Astrocyte (in vitro differentiated cells and primary cell): ENCODE measurements at regions not wholly inside any gene's neighbourhood (a gene's known extent, or its start where the extent isn't known, plus 50 kb on each side); places are given as distances from the start of the nearest gene placed in this dataset.

Experiments used
- DNase-seq: peaks from one replicate; pipeline ENCODE4 v3.0.0-alpha.2; 2010; ENCODE audit warnings: low read depth
- FAIRE-seq: peaks from 2 replicates; lab custom pipeline; 2011; peaks lifted over from hg19 to GRCh38; lab: Jason Lieb, UNC
- H2AFZ ChIP-seq: 2 replicates; pipeline ENCODE4 v1.6.0; 2012; ENCODE audit warnings: low read depth, low read length, inconsistent platforms
- H3K27ac ChIP-seq: 2 replicates; pipeline ENCODE4 v1.5.1; 2011; ENCODE audit warnings: low read depth, low read length, inconsistent platforms
- H3K27me3 ChIP-seq: 2 replicates; pipeline ENCODE4 v1.6.0; 2011; ENCODE audit warnings: low read length, inconsistent platforms; ENCODE audit not compliant: insufficient read depth
- H3K36me3 ChIP-seq: 2 replicates; pipeline ENCODE4 v1.5.1; 2011; ENCODE audit warnings: low read length, inconsistent platforms; ENCODE audit not compliant: insufficient read depth
- H3K4me1 ChIP-seq: 2 replicates; pipeline ENCODE4 v1.5.1; 2011; ENCODE audit warnings: low read length, inconsistent platforms; ENCODE audit not compliant: insufficient read depth
- H3K4me2 ChIP-seq: 2 replicates; pipeline ENCODE4 v1.6.0; 2012; ENCODE audit warnings: low read length, inconsistent platforms
- H3K4me3 ChIP-seq: 2 replicates; pipeline ENCODE4 v1.5.1; 2011; ENCODE audit warnings: low read depth, mild to moderate bottlenecking, low read length, inconsistent platforms; ENCODE audit not compliant: insufficient read depth
- H3K79me2 ChIP-seq: 2 replicates; pipeline ENCODE4 v1.6.0; 2012; ENCODE audit warnings: mild to moderate bottlenecking, low read length, inconsistent platforms; ENCODE audit not compliant: insufficient read depth
- H3K9ac ChIP-seq: 2 replicates; pipeline ENCODE4 v1.6.0; 2012; ENCODE audit warnings: mild to moderate bottlenecking, low read length, inconsistent platforms
- H3K9me3 ChIP-seq: 2 replicates; pipeline ENCODE4 v1.5.1; 2012; ENCODE audit warnings: low read depth, mild to moderate bottlenecking, low read length, inconsistent platforms; ENCODE audit not compliant: insufficient read depth
- H4K20me1 ChIP-seq: 2 replicates; pipeline ENCODE4 v1.6.0; 2012; ENCODE audit warnings: low read length, inconsistent platforms; ENCODE audit not compliant: insufficient read depth
- H3K27ac Mint-ChIP-seq: one replicate; pipeline ENCODE4 v1.8.0; 2021; ENCODE audit warnings: mild to moderate bottlenecking, mixed read lengths; ENCODE audit not compliant: unreplicated experiment
- H3K27me3 Mint-ChIP-seq: one replicate; pipeline ENCODE4 v1.8.0; 2021; ENCODE audit warnings: low read depth, mixed read lengths; ENCODE audit not compliant: unreplicated experiment
- H3K36me3 Mint-ChIP-seq: one replicate; pipeline ENCODE4 v1.8.0; 2021; ENCODE audit warnings: low read depth, mixed read lengths; ENCODE audit not compliant: unreplicated experiment
- H3K4me1 Mint-ChIP-seq: one replicate; pipeline ENCODE4 v1.8.0; 2021; ENCODE audit warnings: low read depth, mixed read lengths; ENCODE audit not compliant: unreplicated experiment
- H3K4me3 Mint-ChIP-seq: one replicate; pipeline ENCODE4 v1.8.0; 2021; ENCODE audit warnings: mild to moderate bottlenecking, moderate library complexity, mixed read lengths; ENCODE audit not compliant: unreplicated experiment
- H3K9me3 Mint-ChIP-seq: one replicate; pipeline ENCODE4 v1.8.0; 2021; ENCODE audit warnings: mild to moderate bottlenecking, mixed read lengths; ENCODE audit not compliant: unreplicated experiment
- CTCF ChIP-seq: IDR thresholded peaks from 2 replicates; pipeline ENCODE4 v1.5.1; 2011; ENCODE audit warnings: low read depth, mild to moderate bottlenecking, inconsistent platforms, low read length, moderate library complexity; ENCODE audit not compliant: insufficient read depth
- EZH2 ChIP-seq: IDR thresholded peaks from 2 replicates; pipeline ENCODE4 v1.6.1; 2012; ENCODE audit warnings: mild to moderate bottlenecking, low read length, inconsistent platforms; ENCODE audit not compliant: insufficient read depth

DNA sequence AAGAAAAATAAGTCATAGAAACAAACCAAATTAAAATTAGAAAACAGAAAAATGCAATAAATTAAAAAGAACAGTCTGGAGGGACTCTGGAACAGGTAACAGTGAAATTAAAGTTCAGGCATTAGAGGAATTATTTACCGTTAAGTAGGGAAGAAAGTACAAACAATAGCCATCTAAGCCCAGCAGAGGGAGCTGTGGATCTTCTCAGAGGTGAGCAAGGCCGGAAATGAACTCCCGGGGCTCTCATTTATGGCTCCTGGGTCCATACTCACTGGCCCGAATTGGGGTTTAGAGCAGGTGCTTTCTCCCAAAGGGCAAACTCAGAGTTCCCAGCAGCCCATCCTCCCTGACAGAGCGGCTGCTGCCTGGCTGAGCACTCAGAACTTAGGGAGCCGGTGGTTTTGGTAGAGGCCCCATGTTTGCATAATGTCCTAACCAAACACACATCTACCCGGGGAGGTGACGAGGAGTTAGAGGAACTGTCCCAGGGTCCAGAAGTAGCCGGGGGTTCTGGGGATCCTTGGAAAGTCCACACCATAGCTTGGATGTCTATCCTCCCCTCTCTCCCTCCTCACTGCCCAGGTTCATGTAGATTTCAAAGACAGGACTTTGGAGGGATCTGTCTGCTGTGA, 87.8 kb upstream of the VPREB1 start:
- Histone ChIP-seq H2AFZ (peak overlapping the region; percentile 55), H3K9ac (no peak overlapping the region), H3K4me2 (no peak overlapping the region), H3K4me3 (no peak overlapping the region), H3K36me3 (no peaks in the 10 kb centered on the region), H3K9me3 (no peaks in the 10 kb centered on the region), H3K27ac (no peak overlapping the region), H3K79me2 (no peaks in the 10 kb centered on the region), H4K20me1 (no peaks in the 10 kb centered on the region), H3K27me3 (peaks cover 21% of the 10 kb centered on the region), H3K4me1 (no peaks in the 10 kb centered on the region)
- FAIRE-seq (no peak), DNase-seq (peak; percentile 39)
- peaks cover 7% of the 10 kb centered on the region for H3K9me3 Mint-ChIP-seq
- H3K27ac Mint-ChIP-seq: no peak overlapping the region
- no peak overlapping the region for H3K4me3 Mint-ChIP-seq
- peaks cover 49% of the 10 kb centered on the region for H3K27me3 Mint-ChIP-seq
- TF ChIP-seq CTCF (peak; percentile 66), EZH2 (no peak)
- no peaks in the 10 kb centered on the region for H3K4me1 Mint-ChIP-seq
- no peaks in the 10 kb centered on the region for H3K36me3 Mint-ChIP-seq

DNA sequence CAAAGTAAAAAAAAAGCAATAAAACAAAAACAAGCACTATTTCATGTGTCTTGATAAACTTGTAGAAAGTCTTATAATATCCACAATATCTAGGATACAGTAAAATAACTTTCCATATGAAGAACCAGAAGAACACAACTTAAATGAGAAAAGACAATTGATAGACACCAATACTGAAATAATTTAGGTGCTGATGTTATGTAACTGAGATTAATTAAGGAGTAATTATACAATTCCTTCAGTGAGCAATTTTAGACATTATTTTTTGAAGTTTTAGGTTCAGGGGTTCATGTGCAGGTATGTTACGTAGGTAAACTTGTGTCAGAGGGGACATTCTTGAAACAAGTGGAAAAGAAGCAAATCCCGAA, 88.3 kb upstream of the VPREB1 start:
- Mint-ChIP-seq H3K9me3 (peaks cover 7% of the 10 kb centered on the region), H3K4me1 (no peaks in the 10 kb centered on the region), H3K36me3 (no peaks in the 10 kb centered on the region), H3K4me3 (no peak overlapping the region), H3K27me3 (peaks cover 53% of the 10 kb centered on the region), H3K27ac (no peak overlapping the region)
- no peak overlapping the region for H3K4me2 ChIP-seq
- no peak for TF ChIP-seq EZH2
- no peak for TF ChIP-seq CTCF
- H2AFZ ChIP-seq: no peak overlapping the region
- no peaks in the 10 kb centered on the region for H3K36me3 ChIP-seq
- FAIRE-seq: no peak
- H3K27ac ChIP-seq: no peak overlapping the region
- peaks cover 26% of the 10 kb centered on the region for H3K27me3 ChIP-seq
- no peaks in the 10 kb centered on the region for H4K20me1 ChIP-seq
- H3K9me3 ChIP-seq: no peaks in the 10 kb centered on the region
- no peak for DNase-seq
- no peaks in the 10 kb centered on the region for H3K79me2 ChIP-seq
- no peaks in the 10 kb centered on the region for H3K4me1 ChIP-seq
- no peak overlapping the region for H3K4me3 ChIP-seq
- H3K9ac ChIP-seq: no peak overlapping the region

DNA sequence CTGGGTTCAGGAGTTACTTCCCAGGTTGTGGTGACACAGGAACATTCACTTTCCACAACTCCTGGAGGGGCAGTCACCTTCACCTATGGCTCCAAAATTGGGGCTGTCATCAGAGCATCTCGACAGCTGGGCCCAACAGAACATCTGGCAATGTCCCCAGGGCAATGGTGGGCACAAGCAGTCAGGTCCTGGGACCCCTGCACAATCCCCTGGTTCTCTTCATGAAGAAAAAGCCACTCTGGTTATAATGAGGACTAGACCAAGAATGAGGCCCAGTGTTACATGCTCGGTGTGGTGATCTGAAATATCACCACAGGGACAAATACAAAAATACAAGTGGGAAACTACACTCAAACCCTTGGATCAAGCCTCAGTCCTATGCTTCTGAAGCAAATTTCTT, 89.0 kb upstream of the VPREB1 start:
- H3K27ac Mint-ChIP-seq: no peak overlapping the region
- Histone ChIP-seq H2AFZ (no peak overlapping the region), H3K4me1 (no peaks in the 10 kb centered on the region), H3K27ac (no peak overlapping the region), H4K20me1 (no peaks in the 10 kb centered on the region), H3K27me3 (peaks cover 26% of the 10 kb centered on the region), H3K79me2 (no peaks in the 10 kb centered on the region), H3K4me3 (no peak overlapping the region), H3K36me3 (no peaks in the 10 kb centered on the region), H3K9me3 (no peaks in the 10 kb centered on the region), H3K4me2 (no peak overlapping the region), H3K9ac (no peak overlapping the region)
- FAIRE-seq (no peak), DNase-seq (no peak)
- H3K4me1 Mint-ChIP-seq: no peaks in the 10 kb centered on the region
- no peak overlapping the region for H3K4me3 Mint-ChIP-seq
- no peak for TF ChIP-seq CTCF
- H3K27me3 Mint-ChIP-seq: peaks cover 56% of the 10 kb centered on the region
- H3K36me3 Mint-ChIP-seq: no peaks in the 10 kb centered on the region
- peaks cover 7% of the 10 kb centered on the region for H3K9me3 Mint-ChIP-seq
